Caco-2 (cell line): ENCODE measurements at regions not wholly inside any gene's neighbourhood (a gene's known extent, or its start where the extent isn't known, plus 50 kb on each side); places are given as distances from the start of the nearest gene placed in this dataset.

Experiments
- BruUV-seq: library from RNA; stranded (reverse); fragments of 400-500 nt; replicated peaks from 2 replicates; lab custom pipeline; 2021; lab: Mats Ljungman, UMichigan
- CTCF ChIA-PET: fragments of 300-600 bp; sonication (Branson Sonifier 250); formaldehyde crosslinking; loops from one replicate; lab custom pipeline; 2022; ENCODE audit warnings: antibody characterized with exemption; lab: Charles Lee
- POLR2A ChIA-PET: fragments of 300-600 bp; sonication (Branson Sonifier 250); formaldehyde crosslinking; loops from one replicate; lab custom pipeline; 2022; ENCODE audit warnings: antibody characterized with exemption; lab: Charles Lee
- DNase-seq, 2 experiments: peaks; one replicate each; pipeline versions ENCODE4 v3.0.0 to v3.0.0-alpha.2; 2020 to 2022
- H3K27me3 ChIP-seq: replicated peaks from 2 replicates; pipeline ENCODE4 v1.6.0; 2011; ENCODE audit warnings: low read length; ENCODE audit not compliant: control insufficient read depth, insufficient read depth
- H3K36me3 ChIP-seq: 2 replicates; pipeline ENCODE4 v1.5.1; 2011; ENCODE audit warnings: low read length; ENCODE audit not compliant: control insufficient read depth, insufficient read depth
- H3K4me1 ChIP-seq: fragments of 250-450 bp; sonication (Bioruptor Pico); 2 replicates; pipeline ENCODE4 v1.5.1; 2020; ENCODE audit warnings: mild to moderate bottlenecking
- H3K4me3 ChIP-seq: 2 replicates; pipeline ENCODE4 v1.5.1; 2011; ENCODE audit warnings: low read depth, mild to moderate bottlenecking, control low read depth, low read length
- H3K9me3 ChIP-seq: fragments of 250-450 bp; sonication (Bioruptor Pico); 2 replicates; pipeline ENCODE4 v1.5.1; 2020; ENCODE audit warnings: mild to moderate bottlenecking, moderate library complexity
- H3K27ac Mint-ChIP-seq: one replicate; pipeline ENCODE4 v1.8.0; 2022; ENCODE audit warnings: mixed read lengths; ENCODE audit not compliant: unreplicated experiment
- H3K27me3 Mint-ChIP-seq: one replicate; pipeline ENCODE4 v1.8.0; 2022; ENCODE audit warnings: mixed read lengths; ENCODE audit not compliant: insufficient read depth, unreplicated experiment
- H3K36me3 Mint-ChIP-seq: one replicate; pipeline ENCODE4 v1.8.0; 2022; ENCODE audit warnings: mild to moderate bottlenecking, mixed read lengths; ENCODE audit not compliant: insufficient read depth, unreplicated experiment
- H3K4me1 Mint-ChIP-seq: one replicate; pipeline ENCODE4 v1.8.0; 2022; ENCODE audit warnings: low read depth, mixed read lengths; ENCODE audit not compliant: unreplicated experiment
- H3K4me3 Mint-ChIP-seq: one replicate; pipeline ENCODE4 v1.8.0; 2022; ENCODE audit warnings: mild to moderate bottlenecking, moderate library complexity, mixed read lengths; ENCODE audit not compliant: unreplicated experiment
- H3K9me3 Mint-ChIP-seq: one replicate; pipeline ENCODE4 v1.8.0; 2022; ENCODE audit warnings: mixed read lengths; ENCODE audit not compliant: unreplicated experiment
- intact Hi-C: fragments of 100-400 bp; cut with micrococcal nuclease; formaldehyde crosslinking; loops from one replicate; pipeline ENCODE4 v1.10.0; 2022; ENCODE audit not compliant: unreplicated experiment
- TF ChIP-seq, protein P1 (sequence below), 2 experiments: fragments of 200-600 bp in 1 of 2; IDR thresholded peaks; 1 replicate in 1 of 2; 2 replicates in 1 of 2; pipeline versions ENCODE4 v1.5.1 to v1.8.0; 2011 to 2022; ENCODE audit warnings: antibody characterized with exemption in 1 of 2, control low read depth in 1 of 2, inconsistent platforms in 1 of 2, low read depth in 1 of 2, low read length in 1 of 2, mild to moderate bottlenecking in 1 of 2, moderate library complexity in 1 of 2; ENCODE audit not compliant: insufficient read depth in 1 of 2, severe bottlenecking in 1 of 2, unreplicated experiment in 1 of 2

DNA sequence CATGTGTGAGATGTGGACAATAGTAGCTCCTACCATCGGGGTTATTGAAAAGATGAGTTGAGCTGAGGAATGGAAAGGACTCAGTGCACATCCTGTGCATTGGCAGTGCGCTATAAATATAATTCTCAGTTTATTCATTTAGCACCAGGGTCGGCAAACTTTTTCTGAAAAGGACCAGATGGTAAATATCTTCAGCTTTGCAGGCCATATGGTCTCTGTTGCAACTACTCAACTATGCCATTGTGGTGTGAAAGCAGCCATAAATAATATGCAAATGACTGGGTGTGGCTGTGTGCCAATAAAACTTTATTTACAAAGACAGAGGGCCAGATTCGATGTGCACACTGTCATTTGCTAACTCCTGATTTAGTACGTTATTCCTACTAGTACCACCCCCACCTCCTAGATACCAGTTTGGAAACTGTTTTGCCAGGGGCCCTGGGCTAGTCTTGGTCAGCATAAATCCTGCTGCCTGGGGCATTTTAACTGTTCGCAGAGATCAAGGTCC is 422.9 kb upstream of the MKI67 start:
- intact Hi-C loops = no loop called here
- Mint-ChIP-seq H3K4me3 (no peak overlapping the region), H3K4me1 (no peaks in the 10 kb centered on the region), H3K9me3 (no peaks in the 10 kb centered on the region), H3K36me3 (no peaks in the 10 kb centered on the region), H3K27me3 (peaks cover 16% of the 10 kb centered on the region), H3K27ac (no peak overlapping the region)
- TF ChIP-seq, protein P1, sequence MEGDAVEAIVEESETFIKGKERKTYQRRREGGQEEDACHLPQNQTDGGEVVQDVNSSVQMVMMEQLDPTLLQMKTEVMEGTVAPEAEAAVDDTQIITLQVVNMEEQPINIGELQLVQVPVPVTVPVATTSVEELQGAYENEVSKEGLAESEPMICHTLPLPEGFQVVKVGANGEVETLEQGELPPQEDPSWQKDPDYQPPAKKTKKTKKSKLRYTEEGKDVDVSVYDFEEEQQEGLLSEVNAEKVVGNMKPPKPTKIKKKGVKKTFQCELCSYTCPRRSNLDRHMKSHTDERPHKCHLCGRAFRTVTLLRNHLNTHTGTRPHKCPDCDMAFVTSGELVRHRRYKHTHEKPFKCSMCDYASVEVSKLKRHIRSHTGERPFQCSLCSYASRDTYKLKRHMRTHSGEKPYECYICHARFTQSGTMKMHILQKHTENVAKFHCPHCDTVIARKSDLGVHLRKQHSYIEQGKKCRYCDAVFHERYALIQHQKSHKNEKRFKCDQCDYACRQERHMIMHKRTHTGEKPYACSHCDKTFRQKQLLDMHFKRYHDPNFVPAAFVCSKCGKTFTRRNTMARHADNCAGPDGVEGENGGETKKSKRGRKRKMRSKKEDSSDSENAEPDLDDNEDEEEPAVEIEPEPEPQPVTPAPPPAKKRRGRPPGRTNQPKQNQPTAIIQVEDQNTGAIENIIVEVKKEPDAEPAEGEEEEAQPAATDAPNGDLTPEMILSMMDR (IDR thresholded peaks at IDR 0.05; ENCODE audit: insufficient read depth in 1 of 2, low read depth in 1 of 2, low read length in 1 of 2, severe bottlenecking in 1 of 2, unreplicated experiment in 1 of 2) = no peak
- no peak overlapping the region for H3K4me3 ChIP-seq
- no peaks in the 10 kb centered on the region for H3K4me1 ChIP-seq
- H3K9me3 ChIP-seq = no peaks in the 10 kb centered on the region
- peaks cover 4% of the 10 kb centered on the region; the same call in 1 of the 2 replicates for H3K27me3 ChIP-seq
- no peak for DNase-seq
- POLR2A ChIA-PET = no interaction called here
- CTCF ChIA-PET = no interaction called here
- BruUV-seq = no TSS peak
- H3K36me3 ChIP-seq = no peaks in the 10 kb centered on the region

DNA sequence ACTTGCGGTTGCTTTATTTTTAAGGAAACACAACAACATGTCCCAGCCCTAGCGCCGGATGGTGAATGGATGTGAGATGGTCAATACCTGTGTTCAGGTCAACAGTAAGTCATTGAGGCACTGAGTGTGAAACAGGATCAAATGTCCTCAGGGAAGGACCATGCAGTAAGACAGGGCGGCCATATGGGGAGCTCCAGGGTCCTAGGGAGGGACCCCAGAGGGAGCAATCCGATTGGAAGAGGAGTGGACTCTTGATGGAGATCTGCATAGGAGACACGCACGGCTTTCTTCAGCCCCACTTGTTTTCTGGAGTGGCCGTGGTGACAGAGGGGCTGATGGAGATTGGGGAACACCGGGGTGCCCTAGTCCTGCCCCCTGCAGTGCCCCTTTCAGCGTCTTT is 423.8 kb upstream of the MKI67 start:
- H3K4me3 ChIP-seq = no peak overlapping the region
- no peaks in the 10 kb centered on the region for H3K36me3 ChIP-seq
- no peaks in the 10 kb centered on the region for H3K27me3 ChIP-seq
- H3K4me3 Mint-ChIP-seq = no peak overlapping the region
- no TSS peak for BruUV-seq
- H3K4me1 Mint-ChIP-seq = no peaks in the 10 kb centered on the region
- H3K9me3 ChIP-seq = no peaks in the 10 kb centered on the region
- POLR2A ChIA-PET = no interaction called here
- intact Hi-C loops = no loop called here
- no peak for DNase-seq
- H3K4me1 ChIP-seq = no peaks in the 10 kb centered on the region
- H3K27me3 Mint-ChIP-seq = peaks cover 23% of the 10 kb centered on the region
- no peak overlapping the region for H3K27ac Mint-ChIP-seq
- CTCF ChIA-PET = no interaction called here
- no peaks in the 10 kb centered on the region for H3K36me3 Mint-ChIP-seq
- TF ChIP-seq, protein P1 (IDR thresholded peaks at IDR 0.05; ENCODE audit: insufficient read depth in 1 of 2, low read depth in 1 of 2, low read length in 1 of 2, severe bottlenecking in 1 of 2, unreplicated experiment in 1 of 2) = no peak
- no peaks in the 10 kb centered on the region for H3K9me3 Mint-ChIP-seq

GRCh38 chr10:128551475-128551874 is 425.3 kb upstream of the MKI67 start:
- Mint-ChIP-seq H3K4me1 (no peaks in the 10 kb centered on the region), H3K36me3 (no peaks in the 10 kb centered on the region), H3K9me3 (no peaks in the 10 kb centered on the region), H3K27me3 (peaks cover 23% of the 10 kb centered on the region), H3K27ac (no peak overlapping the region), H3K4me3 (no peak overlapping the region)
- TF ChIP-seq, protein P1 (IDR thresholded peaks at IDR 0.05; ENCODE audit: insufficient read depth in 1 of 2, low read depth in 1 of 2, low read length in 1 of 2, severe bottlenecking in 1 of 2, unreplicated experiment in 1 of 2) = no peak
- no peak overlapping the region for H3K4me3 ChIP-seq
- CTCF ChIA-PET = no interaction called here
- H3K36me3 ChIP-seq = no peaks in the 10 kb centered on the region
- POLR2A ChIA-PET = no interaction called here
- no peaks in the 10 kb centered on the region for H3K9me3 ChIP-seq
- no peaks in the 10 kb centered on the region for H3K27me3 ChIP-seq
- H3K4me1 ChIP-seq = no peaks in the 10 kb centered on the region
- no peak for DNase-seq
- BruUV-seq = no TSS peak
- intact Hi-C loops = no loop called here
